GM19452 (cell line): ENCODE measurements at regions not wholly inside any gene's neighbourhood (a gene's known extent, or its start where the extent isn't known, plus 50 kb on each side); places are given as distances from the start of the nearest gene placed in this dataset.

Experiments used
- ATAC-seq: cut with Tn5 transposase; IDR thresholded peaks from one replicate; pipeline ENCODE4 v1.9.1; 2021; ENCODE audit not compliant: unreplicated experiment

- no peak for ATAC-seq
Measured at GRCh38 chr10:128973221-128973620, 493.8 kb upstream of the MGMT start.

GRCh38 chr10:128976856-128977255, 490.2 kb upstream of the MGMT start:
- ATAC-seq: no peak

- ATAC-seq: no peak
Measured at GRCh38 chr10:128978211-128978610, 488.8 kb upstream of the MGMT start.

GRCh38 chr10:128979405-128979804, 487.6 kb upstream of the MGMT start:
- ATAC-seq: no peak

DNA sequence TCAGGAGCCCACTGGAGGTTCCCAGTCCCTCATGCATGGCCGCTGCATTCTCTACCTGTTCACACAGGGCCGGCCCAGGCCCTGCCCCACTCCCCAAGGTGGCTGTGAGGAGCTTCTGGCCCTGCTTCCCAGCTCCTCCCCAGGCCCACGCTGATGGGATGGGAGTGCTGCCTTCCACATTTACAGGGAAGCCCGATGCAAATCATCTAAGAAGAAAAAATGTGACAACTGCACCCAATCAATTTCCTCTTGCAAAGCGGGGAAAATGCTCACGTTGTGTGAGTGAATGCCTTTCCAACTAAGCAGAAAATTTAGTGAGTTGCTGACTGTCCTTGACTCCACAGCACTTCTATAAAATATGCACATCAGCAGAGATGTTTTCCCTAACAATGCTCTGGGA, 485.8 kb upstream of the MGMT start:
- no peak for ATAC-seq

DNA sequence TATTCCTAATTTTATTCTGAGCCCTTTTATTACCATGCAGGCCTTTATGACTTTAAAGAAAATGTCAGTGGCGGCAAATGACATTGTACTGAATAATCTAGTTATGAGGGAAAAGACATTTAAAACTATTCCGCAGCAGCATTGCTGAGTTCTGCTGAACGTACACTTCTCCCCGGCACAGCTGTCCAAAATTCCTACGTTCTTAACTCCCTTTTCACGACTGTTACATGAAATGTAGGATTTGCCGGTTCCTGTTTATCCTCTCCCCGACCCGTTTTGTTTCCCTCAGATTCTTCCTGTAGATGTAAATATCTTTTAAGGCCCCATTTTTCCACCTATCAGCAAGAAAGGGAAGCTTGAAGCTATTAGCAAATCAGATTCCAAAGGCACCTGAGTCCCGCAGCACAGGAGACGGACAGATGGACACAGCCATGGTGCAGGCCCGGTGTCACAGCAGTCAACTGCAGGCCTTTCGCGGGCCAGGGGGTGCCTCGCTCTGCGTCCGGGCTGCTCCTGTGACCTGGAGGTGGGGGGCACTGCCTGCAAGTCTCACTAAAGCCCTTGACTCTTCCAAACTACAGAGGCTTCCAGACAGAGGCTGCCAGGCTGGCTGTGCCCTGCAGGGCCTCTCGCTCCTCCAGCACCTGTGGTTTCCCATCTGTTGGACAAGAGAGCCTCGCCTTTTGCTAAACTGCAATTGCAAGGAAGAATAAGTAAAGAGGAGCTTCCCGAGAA, 485.0 kb upstream of the MGMT start:
- no peak for ATAC-seq

- no peak for ATAC-seq
Measured at GRCh38 chr10:128982616-128982915, 484.5 kb upstream of the MGMT start.

DNA sequence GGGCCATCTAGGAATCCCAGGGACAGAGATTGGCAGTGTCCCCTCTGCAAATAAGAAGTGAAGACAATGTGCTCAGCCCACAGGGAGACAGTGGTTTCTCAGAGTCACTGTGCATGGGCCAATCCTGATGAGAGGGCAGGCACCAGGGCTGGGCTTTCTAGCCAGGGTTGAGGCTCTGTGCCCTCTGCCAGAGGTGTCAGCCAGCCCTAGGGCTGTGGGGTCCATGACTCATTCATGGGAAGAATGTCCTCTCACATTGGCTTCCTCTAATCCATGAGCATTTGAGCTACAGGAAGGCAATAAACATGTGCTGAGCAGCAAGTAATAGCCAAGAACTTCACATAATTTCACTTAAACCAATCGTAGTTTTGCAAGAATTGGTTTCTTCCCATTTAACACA, 482.0 kb upstream of the MGMT start:
- ATAC-seq: no peak

DNA sequence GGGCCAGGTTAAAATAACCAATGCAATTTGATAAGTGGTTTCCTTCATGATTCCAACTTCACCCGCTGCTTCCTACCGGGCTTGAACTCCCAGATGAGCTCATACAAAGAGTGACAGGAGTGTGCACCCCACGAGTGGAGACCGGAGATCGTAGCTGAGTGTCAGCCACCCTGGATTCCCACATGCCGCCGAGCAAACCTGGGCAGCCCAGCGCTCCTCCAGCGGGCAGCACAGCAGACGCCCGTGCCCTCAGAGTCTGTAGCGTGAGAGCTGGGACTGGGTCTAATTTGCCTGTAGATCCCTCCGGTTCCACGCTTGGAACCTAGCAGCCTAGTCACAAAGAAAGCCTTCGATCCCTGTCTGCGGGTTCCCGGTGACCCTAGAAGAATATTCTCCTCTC, 476.1 kb upstream of the MGMT start:
- no peak for ATAC-seq

GRCh38 chr10:128992770-128993169, 474.3 kb upstream of the MGMT start:
- ATAC-seq: no peak

DNA sequence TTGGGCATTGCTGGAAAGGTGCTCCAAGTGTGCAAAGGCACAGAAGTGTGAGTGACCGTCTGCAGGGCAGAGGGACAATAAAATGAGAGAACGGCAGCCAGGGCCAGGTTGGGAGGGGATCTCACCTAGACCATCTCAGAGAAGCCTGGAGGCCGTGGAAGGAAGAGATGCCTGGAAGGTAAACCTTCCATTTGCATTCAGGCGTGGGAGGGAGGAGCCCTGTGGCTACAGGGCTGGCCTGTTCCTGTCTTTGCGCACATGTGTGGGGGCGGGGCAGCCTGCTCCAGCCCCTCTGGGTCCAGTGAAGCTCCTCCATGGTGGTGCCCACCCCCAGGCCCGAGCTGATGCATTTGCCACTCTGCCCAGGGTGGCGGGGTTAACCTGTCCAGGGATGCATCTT, 473.6 kb upstream of the MGMT start:
- no peak for ATAC-seq

DNA sequence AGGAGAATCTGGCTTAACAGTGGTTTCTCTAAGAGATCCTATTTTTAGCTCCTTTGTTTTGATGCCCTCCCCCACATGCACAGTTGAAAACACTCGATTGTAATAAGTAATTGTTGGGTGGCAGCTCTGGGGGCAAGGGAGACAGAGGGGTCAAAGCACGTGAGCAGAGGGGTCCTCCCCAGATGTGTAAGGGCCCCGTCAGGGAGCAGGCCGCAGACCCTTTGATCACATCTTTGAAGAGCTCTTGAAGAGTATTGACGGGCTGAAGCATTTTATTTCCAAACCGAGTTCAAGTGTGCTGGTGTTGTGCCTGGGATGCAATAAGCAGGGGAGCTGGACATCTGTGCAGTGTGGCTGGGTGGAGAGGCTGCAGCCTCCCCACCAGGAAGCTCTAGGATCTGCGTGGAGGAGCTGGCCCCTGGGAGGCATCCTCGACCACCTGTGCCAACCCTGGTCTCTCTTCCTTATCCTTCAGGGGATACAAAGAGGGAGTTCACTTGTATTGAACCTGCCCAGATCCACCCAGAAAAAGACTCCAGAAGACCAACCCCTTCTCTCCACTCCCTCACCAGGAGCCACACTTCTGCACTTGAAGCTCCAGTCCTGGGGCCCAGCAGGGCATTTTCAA, 473.0 kb upstream of the MGMT start:
- ATAC-seq: no peak

DNA sequence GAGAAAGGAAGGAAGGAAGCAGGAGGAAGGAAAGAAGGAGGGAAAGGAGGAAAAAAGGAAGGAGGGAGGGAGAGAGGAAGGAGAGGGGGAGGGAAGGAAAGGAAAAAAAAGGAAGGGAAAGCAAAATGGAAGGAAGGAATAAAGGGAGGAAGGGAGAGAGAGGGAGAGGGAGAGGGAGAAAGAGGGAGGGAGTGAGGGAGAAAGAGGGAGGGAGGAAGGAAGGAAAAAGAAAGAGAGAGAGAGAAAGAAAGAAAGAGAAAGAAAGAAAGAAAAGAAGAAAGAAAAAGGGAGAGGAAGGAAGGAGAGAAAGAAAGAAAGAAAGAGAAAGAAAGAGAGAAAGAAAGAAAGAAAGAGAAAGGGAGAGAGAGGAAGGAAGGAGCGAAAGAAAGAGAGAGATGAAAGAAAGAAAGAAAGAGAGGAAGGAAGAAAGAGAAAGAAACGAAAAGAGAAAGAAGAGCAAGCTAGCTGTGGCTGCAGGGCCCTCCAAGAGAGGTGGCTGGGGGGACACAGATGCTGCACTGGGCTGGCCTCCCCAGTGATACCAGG, 472.4 kb upstream of the MGMT start:
- ATAC-seq: no peak

GRCh38 chr10:128995676-128996075, 471.4 kb upstream of the MGMT start:
- ATAC-seq: no peak

DNA sequence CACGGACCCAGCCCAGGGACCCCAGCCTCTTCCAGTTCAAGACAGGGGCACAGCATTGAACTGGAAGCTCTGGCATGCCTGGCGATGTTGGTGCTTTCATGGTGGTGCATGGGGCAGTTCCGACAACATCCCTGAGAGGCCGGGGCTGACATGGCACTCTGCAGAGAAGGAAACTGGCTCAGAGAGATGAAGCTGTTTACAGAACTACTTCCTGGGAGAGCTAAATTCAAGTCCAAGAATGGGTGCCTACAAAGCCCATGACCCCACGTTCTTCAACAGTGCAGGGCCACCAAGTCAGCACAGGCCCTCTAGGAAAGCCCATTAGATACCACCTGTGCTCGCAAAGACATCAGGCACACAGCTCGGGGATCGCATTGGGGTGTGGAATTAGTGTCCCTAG, 470.9 kb upstream of the MGMT start:
- ATAC-seq: no peak

DNA sequence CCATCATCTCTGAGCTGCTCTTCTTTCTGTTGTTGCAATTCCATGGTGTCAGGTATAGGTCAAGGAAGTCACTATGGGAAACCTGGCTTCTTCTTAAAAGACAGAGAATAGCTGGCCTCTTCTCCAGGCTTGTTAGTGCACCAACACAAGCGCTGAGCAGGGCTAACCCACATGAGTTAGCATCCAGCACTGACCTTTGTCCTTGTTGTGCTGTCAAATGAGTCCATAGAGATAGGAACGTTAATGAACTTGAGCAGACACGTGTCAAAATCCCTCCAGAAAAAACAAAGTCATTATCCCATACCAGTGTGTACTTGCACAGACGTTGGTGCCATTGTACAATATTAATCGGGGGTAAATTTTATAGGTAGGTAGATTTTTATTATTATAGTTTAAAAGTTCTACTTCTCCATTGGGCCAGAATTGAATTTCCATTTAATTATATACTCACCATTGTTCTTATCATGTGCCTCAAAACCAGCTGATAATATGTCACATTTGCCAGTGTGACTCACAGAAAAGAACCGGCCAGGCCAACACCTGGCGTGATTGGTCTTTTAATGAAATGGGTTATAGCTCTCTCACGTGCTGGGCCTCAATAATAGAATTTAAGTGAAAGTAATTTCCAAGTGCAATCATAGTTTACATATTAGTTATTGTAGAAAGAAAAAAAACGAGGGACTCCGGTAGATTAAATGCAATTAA, 468.8 kb upstream of the MGMT start:
- no peak for ATAC-seq

- no peak for ATAC-seq
Measured at GRCh38 chr10:129004398-129004797, 462.6 kb upstream of the MGMT start.

- ATAC-seq: no peak
Measured at GRCh38 chr10:129005080-129005479, 462.0 kb upstream of the MGMT start.

- ATAC-seq: no peak
Measured at GRCh38 chr10:129005804-129006203, 461.2 kb upstream of the MGMT start.

DNA sequence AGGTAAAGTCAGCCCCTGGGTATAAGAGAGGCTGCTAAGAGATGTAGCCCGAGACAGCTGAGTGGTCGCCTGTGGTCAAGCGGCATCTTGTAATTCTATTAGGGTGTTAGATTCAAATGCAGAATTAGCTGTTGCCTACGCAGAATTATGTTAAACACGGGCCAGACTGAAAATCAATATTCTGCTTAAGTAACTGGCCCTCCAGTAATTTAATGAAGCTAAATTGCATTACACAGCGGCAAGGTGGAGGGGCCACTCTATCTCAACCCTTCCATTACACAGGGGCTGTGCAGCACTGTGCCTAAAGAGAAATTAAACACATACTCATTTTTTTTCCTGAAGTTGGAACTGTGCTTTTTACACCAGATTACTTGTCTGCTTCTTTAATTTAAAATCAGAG, 448.5 kb upstream of the MGMT start:
- no peak for ATAC-seq

GRCh38 chr10:129020651-129021330, 446.2 kb upstream of the MGMT start:
- ATAC-seq: no peak
